SU-DHL-6 (cell line): ENCODE measurements at regions not wholly inside any gene's neighbourhood (a gene's known extent, or its start where the extent isn't known, plus 50 kb on each side); places are given as distances from the start of the nearest gene placed in this dataset.

ENCODE experiments used
- H2AFZ ChIP-seq: fragments of 200-600 bp; sonication (generic); 2 replicates; pipeline ENCODE4 v1.6.1; 2014; ENCODE audit warnings: low read depth, mild to moderate bottlenecking, moderate library complexity, mixed read lengths, antibody characterized with exemption, low read length; ENCODE audit not compliant: severe bottlenecking
- H3F3A ChIP-seq: fragments of 200-600 bp; shearing (Covaris generic); 2 replicates; pipeline ENCODE4 v1.6.0; 2016; ENCODE audit warnings: antibody characterized with exemption, mild to moderate bottlenecking; ENCODE audit not compliant: insufficient read depth
- H3K27ac ChIP-seq: fragments of 200-600 bp; sonication (generic); 2 replicates; pipeline ENCODE4 v1.5.1; 2016; ENCODE audit warnings: low read depth, mild to moderate bottlenecking, low read length, moderate library complexity, mixed read lengths
- H3K27me3 ChIP-seq: fragments of 200-600 bp; sonication (generic), shearing (Covaris generic); 2 replicates; pipeline ENCODE4 v1.6.0; 2014; ENCODE audit warnings: mild to moderate bottlenecking, low read length
- H3K36me3 ChIP-seq: fragments of 200-600 bp; sonication (generic); 2 replicates; pipeline ENCODE4 v1.6.1; 2014; ENCODE audit warnings: mild to moderate bottlenecking, low read length, mixed read lengths
- H3K4me2 ChIP-seq: fragments of 300-600, 200-600 bp; shearing (Covaris generic), sonication (generic); 2 replicates; pipeline ENCODE4 v1.6.0; 2014; ENCODE audit warnings: low read length, low read depth, mild to moderate bottlenecking; ENCODE audit not compliant: poor library complexity, severe bottlenecking
- H3K4me3 ChIP-seq: fragments of 200-600 bp; sonication (generic); 2 replicates; pipeline ENCODE4 v1.5.1; 2014; ENCODE audit warnings: antibody characterized with exemption, low read length, mild to moderate bottlenecking, mixed read lengths; ENCODE audit not compliant: insufficient read depth, poor library complexity, severe bottlenecking
- H3K79me2 ChIP-seq: fragments of 200-600 bp; sonication (generic); 2 replicates; pipeline ENCODE4 v1.6.1; 2014; ENCODE audit warnings: mild to moderate bottlenecking, low read length, moderate library complexity; ENCODE audit not compliant: insufficient read depth
- H3K9ac ChIP-seq: fragments of 200-600 bp; sonication (generic); 2 replicates; pipeline ENCODE4 v1.7.0; 2014; ENCODE audit warnings: mild to moderate bottlenecking, low read length
- H3K9me2 ChIP-seq: fragments of 200-600 bp; sonication (generic); replicated peaks from 2 replicates; pipeline ENCODE4 v1.6.1; 2014; ENCODE audit warnings: low read length; ENCODE audit not compliant: insufficient read depth
- H3K9me3 ChIP-seq: fragments of 200-600 bp; sonication (generic); 2 replicates; pipeline ENCODE4 v1.6.1; 2014; ENCODE audit warnings: low read length, mixed read lengths; ENCODE audit not compliant: insufficient read depth
- H4K20me1 ChIP-seq: fragments of 200-600 bp; sonication (generic); 2 replicates; pipeline ENCODE4 v1.6.1; 2014; ENCODE audit warnings: low read depth, mild to moderate bottlenecking, antibody characterized with exemption, low read length, moderate library complexity, mixed read lengths
- EZH2phosphoT487 ChIP-seq: fragments of 200-600 bp; sonication (generic), shearing (Covaris generic); conservative IDR thresholded peaks from 2 replicates; pipeline ENCODE4 v1.6.1; 2018; ENCODE audit warnings: mild to moderate bottlenecking, antibody characterized with exemption, low read length, moderate library complexity, mixed read lengths
- TF ChIP-seq, protein P1 (sequence below): fragments of 200-600 bp; sonication (generic); IDR thresholded peaks from one replicate; pipeline ENCODE4 v1.5.1; 2017; ENCODE audit warnings: antibody characterized with exemption, mild to moderate bottlenecking, low read length, moderate library complexity; ENCODE audit not compliant: insufficient read depth, poor library complexity, severe bottlenecking

DNA sequence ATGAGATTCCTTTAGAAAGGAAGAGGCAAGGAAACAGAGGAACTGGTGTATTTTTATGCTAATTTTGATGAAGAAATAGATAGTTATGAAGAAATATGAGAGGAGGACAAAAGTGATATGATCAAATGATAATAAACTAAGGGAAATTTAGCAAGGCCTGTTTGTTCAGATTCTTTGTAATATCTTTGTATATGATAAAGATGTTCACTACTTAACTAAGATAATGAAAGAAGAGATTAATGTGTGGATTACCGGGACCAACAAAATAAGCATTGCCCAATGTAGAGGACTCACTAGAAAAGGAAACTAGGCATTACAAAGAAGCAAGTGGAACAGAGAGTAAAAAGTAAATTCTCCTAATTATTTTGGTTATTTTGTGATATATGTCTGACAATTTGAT lies 99.0 kb upstream of the FIGN start:
- H2AFZ ChIP-seq, result no peak overlapping the region
- H3K27ac ChIP-seq, result no peak overlapping the region
- TF ChIP-seq EZH2phosphoT487, result no peak
- TF ChIP-seq, protein P1, sequence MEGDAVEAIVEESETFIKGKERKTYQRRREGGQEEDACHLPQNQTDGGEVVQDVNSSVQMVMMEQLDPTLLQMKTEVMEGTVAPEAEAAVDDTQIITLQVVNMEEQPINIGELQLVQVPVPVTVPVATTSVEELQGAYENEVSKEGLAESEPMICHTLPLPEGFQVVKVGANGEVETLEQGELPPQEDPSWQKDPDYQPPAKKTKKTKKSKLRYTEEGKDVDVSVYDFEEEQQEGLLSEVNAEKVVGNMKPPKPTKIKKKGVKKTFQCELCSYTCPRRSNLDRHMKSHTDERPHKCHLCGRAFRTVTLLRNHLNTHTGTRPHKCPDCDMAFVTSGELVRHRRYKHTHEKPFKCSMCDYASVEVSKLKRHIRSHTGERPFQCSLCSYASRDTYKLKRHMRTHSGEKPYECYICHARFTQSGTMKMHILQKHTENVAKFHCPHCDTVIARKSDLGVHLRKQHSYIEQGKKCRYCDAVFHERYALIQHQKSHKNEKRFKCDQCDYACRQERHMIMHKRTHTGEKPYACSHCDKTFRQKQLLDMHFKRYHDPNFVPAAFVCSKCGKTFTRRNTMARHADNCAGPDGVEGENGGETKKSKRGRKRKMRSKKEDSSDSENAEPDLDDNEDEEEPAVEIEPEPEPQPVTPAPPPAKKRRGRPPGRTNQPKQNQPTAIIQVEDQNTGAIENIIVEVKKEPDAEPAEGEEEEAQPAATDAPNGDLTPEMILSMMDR, result no peak
- no peaks in the 10 kb centered on the region for H3F3A ChIP-seq
- H3K9ac ChIP-seq, result no peak overlapping the region
- H3K79me2 ChIP-seq, result no peaks in the 10 kb centered on the region
- H3K36me3 ChIP-seq, result no peaks in the 10 kb centered on the region
- H4K20me1 ChIP-seq, result no peaks in the 10 kb centered on the region
- no peaks in the 10 kb centered on the region; the same call in 1 of the 2 replicates for H3K27me3 ChIP-seq
- H3K9me3 ChIP-seq, result no peaks in the 10 kb centered on the region
- no peaks in the 10 kb centered on the region; the same call in 1 of the 2 replicates for H3K9me2 ChIP-seq
- H3K4me3 ChIP-seq, result no peak overlapping the region
- no peak overlapping the region for H3K4me2 ChIP-seq

DNA sequence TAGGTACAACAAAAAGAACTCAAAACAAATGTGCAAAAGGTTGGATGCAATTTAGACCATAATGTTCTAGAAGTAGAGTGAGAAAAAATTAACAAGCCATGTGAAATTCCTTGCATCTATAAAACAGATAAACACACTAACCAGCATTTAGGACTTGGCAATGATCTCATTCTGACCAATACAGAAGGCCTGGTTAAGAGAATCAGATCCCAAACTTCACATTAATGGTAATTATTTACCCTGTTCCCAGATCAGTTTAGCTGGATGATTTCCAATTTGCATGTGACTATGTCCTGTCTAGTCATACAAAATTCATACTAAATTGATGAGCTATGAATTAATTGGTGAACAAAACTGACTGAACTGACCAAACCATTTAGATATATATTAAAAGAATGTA lies 98.4 kb upstream of the FIGN start:
- no peaks in the 10 kb centered on the region for H3K36me3 ChIP-seq
- H3K27ac ChIP-seq, result no peak overlapping the region
- H3K27me3 ChIP-seq, result no peaks in the 10 kb centered on the region; the same call in 1 of the 2 replicates
- no peak overlapping the region for H3K4me2 ChIP-seq
- TF ChIP-seq EZH2phosphoT487, result no peak
- TF ChIP-seq, protein P1, result no peak
- no peak overlapping the region for H2AFZ ChIP-seq
- H3K9me2 ChIP-seq, result no peaks in the 10 kb centered on the region; the same call in 1 of the 2 replicates
- H3K79me2 ChIP-seq, result no peaks in the 10 kb centered on the region
- no peaks in the 10 kb centered on the region for H3F3A ChIP-seq
- no peak overlapping the region for H3K4me3 ChIP-seq
- H4K20me1 ChIP-seq, result no peaks in the 10 kb centered on the region
- H3K9ac ChIP-seq, result no peak overlapping the region
- H3K9me3 ChIP-seq, result no peaks in the 10 kb centered on the region

DNA sequence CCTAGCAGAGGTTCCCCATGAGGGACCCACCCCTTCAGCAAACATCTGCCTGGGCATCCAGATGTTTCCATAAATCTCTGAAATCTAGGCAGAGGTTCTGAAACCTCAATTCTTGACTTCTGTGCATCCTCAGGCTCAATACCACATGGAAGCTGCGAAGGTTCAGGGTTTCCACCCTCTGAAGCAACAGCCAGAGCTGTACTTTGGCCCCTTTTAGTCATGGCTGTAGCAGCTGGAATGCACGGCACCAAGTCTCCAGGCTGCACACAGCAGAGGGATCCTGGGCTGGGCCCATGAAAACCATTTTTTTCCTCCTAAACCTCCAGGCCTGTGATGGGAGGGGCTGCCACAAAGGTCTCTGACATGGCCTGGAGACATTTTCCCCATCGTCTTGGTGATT lies 93.0 kb upstream of the FIGN start:
- H4K20me1 ChIP-seq, result no peaks in the 10 kb centered on the region
- H3K27me3 ChIP-seq, result no peaks in the 10 kb centered on the region
- no peaks in the 10 kb centered on the region for H3K36me3 ChIP-seq
- no peak overlapping the region for H3K9ac ChIP-seq
- no peaks in the 10 kb centered on the region for H3K9me2 ChIP-seq
- no peaks in the 10 kb centered on the region for H3K79me2 ChIP-seq
- no peaks in the 10 kb centered on the region for H3K9me3 ChIP-seq
- H3K27ac ChIP-seq, result no peak overlapping the region
- no peaks in the 10 kb centered on the region for H3F3A ChIP-seq
- TF ChIP-seq, protein P1, result no peak
- no peak for TF ChIP-seq EZH2phosphoT487
- no peak overlapping the region for H3K4me2 ChIP-seq
- no peak overlapping the region for H3K4me3 ChIP-seq
- no peak overlapping the region for H2AFZ ChIP-seq
